HepG2 (cell line): ENCODE measurements at regions not wholly inside any gene's neighbourhood (a gene's known extent, or its start where the extent isn't known, plus 50 kb on each side); places are given as distances from the start of the nearest gene placed in this dataset.

Source experiments
- CEBPB ChIP-seq: IDR thresholded peaks from 2 replicates; pipeline ENCODE4 v1.6.1; 2011; ENCODE audit warnings: low read depth, low read length, improper control_type of control experiment, borderline replicate concordance
- CREM ChIP-seq, 2 experiments: sonication (generic) in 1 of 2; formaldehyde crosslinking in 1 of 2; IDR thresholded peaks; 2 replicates each; pipeline versions ENCODE4 v1.4.0 to v1.6.1; 2016 to 2020; ENCODE audit warnings: antibody characterized with exemption in 1 of 2, mild to moderate bottlenecking in 1 of 2, missing genetic modification reagents in 1 of 2
- MXI1 ChIP-seq: IDR thresholded peaks from 3 replicates; pipeline ENCODE4 v1.6.1; 2012; ENCODE audit warnings: low read depth, low read length, inconsistent platforms, borderline replicate concordance
- POLR2A ChIP-seq, 2 experiments: IDR thresholded peaks; 2 replicates each; pipeline ENCODE4 v1.6.1; 2011; ENCODE audit warnings: low read depth in 2 of 2, low read length in 2 of 2, mild to moderate bottlenecking in 1 of 2, moderate library complexity in 1 of 2; ENCODE audit not compliant: insufficient read depth in 1 of 2
- TBP ChIP-seq: sonication (generic); formaldehyde crosslinking; IDR thresholded peaks from 2 replicates; pipeline ENCODE4 v1.5.0; 2020; ENCODE audit warnings: missing genetic modification reagents
- TF ChIP-seq, protein P1 (sequence below): IDR thresholded peaks from 2 replicates; pipeline ENCODE4 v1.6.1; 2016; ENCODE audit warnings: low read depth, control low read depth
- TF ChIP-seq, protein P2 (sequence below): IDR thresholded peaks from 2 replicates; pipeline ENCODE4 v1.6.1; 2018; ENCODE audit warnings: missing genetic modification reagents, mild to moderate bottlenecking, missing compliant biosample characterization
- TF ChIP-seq, protein P3 (sequence below): sonication (generic); formaldehyde crosslinking; IDR thresholded peaks from 2 replicates; pipeline ENCODE4 v1.5.1; 2020; ENCODE audit warnings: mild to moderate bottlenecking, missing genetic modification reagents, moderate library complexity
- TF ChIP-seq, protein P4 (sequence below): sonication (generic); formaldehyde crosslinking; IDR thresholded peaks from 2 replicates; pipeline ENCODE4 v1.4.0; 2020; ENCODE audit warnings: missing genetic modification reagents

DNA sequence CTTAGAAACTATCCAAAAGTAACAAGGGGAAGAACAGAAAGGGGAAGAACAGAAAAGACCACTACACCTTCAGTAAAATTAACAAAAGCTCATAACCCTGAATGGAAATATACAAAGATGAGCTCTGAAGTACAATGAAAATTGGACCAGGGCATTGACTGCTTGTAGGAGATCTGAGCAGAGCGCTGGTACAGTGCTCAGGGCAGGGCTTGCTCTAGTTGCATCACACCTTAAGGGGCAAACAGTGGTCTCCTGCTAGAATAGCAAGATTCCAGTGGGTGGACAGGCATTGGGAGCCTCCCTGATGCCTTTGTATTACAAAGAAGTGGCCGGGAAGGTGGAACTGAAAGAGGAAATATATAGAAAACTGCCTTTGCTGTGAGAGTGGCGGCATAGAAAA is 111.9 kb upstream of the RGS1 start:
- TF ChIP-seq TBP (CRISPR knock-in tag) (no peak), CEBPB (no peak), CREM (IDR thresholded peaks at IDR 0.05) (no peak), CREM (CRISPR knock-in tag; IDR thresholded peaks at IDR 0.05) (no peak), MXI1 (no peak), POLR2A (IDR thresholded peaks at IDR 0.05; ENCODE audit: insufficient read depth in 1 of 2, low read depth in 2 of 2, low read length in 2 of 2) (no peak)
- TF ChIP-seq, protein P1, sequence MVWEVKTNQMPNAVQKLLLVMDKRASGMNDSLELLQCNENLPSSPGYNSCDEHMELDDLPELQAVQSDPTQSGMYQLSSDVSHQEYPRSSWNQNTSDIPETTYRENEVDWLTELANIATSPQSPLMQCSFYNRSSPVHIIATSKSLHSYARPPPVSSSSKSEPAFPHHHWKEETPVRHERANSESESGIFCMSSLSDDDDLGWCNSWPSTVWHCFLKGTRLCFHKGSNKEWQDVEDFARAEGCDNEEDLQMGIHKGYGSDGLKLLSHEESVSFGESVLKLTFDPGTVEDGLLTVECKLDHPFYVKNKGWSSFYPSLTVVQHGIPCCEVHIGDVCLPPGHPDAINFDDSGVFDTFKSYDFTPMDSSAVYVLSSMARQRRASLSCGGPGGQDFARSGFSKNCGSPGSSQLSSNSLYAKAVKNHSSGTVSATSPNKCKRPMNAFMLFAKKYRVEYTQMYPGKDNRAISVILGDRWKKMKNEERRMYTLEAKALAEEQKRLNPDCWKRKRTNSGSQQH (CRISPR knock-in tag) = no peak
- TF ChIP-seq, protein P2, sequence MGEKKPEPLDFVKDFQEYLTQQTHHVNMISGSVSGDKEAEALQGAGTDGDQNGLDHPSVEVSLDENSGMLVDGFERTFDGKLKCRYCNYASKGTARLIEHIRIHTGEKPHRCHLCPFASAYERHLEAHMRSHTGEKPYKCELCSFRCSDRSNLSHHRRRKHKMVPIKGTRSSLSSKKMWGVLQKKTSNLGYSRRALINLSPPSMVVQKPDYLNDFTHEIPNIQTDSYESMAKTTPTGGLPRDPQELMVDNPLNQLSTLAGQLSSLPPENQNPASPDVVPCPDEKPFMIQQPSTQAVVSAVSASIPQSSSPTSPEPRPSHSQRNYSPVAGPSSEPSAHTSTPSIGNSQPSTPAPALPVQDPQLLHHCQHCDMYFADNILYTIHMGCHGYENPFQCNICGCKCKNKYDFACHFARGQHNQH (CRISPR knock-in tag) = no peak
- TF ChIP-seq, protein P3, sequence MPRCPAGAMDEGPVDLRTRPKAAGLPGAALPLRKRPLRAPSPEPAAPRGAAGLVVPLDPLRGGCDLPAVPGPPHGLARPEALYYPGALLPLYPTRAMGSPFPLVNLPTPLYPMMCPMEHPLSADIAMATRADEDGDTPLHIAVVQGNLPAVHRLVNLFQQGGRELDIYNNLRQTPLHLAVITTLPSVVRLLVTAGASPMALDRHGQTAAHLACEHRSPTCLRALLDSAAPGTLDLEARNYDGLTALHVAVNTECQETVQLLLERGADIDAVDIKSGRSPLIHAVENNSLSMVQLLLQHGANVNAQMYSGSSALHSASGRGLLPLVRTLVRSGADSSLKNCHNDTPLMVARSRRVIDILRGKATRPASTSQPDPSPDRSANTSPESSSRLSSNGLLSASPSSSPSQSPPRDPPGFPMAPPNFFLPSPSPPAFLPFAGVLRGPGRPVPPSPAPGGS = no peak
- TF ChIP-seq, protein P4, sequence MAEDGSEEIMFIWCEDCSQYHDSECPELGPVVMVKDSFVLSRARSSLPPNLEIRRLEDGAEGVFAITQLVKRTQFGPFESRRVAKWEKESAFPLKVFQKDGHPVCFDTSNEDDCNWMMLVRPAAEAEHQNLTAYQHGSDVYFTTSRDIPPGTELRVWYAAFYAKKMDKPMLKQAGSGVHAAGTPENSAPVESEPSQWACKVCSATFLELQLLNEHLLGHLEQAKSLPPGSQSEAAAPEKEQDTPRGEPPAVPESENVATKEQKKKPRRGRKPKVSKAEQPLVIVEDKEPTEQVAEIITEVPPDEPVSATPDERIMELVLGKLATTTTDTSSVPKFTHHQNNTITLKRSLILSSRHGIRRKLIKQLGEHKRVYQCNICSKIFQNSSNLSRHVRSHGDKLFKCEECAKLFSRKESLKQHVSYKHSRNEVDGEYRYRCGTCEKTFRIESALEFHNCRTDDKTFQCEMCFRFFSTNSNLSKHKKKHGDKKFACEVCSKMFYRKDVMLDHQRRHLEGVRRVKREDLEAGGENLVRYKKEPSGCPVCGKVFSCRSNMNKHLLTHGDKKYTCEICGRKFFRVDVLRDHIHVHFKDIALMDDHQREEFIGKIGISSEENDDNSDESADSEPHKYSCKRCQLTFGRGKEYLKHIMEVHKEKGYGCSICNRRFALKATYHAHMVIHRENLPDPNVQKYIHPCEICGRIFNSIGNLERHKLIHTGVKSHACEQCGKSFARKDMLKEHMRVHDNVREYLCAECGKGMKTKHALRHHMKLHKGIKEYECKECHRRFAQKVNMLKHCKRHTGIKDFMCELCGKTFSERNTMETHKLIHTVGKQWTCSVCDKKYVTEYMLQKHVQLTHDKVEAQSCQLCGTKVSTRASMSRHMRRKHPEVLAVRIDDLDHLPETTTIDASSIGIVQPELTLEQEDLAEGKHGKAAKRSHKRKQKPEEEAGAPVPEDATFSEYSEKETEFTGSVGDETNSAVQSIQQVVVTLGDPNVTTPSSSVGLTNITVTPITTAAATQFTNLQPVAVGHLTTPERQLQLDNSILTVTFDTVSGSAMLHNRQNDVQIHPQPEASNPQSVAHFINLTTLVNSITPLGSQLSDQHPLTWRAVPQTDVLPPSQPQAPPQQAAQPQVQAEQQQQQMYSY = no peak
